Mesenchymal stem cell (in vitro differentiated cells and primary cell): ENCODE measurements at regions not wholly inside any gene's neighbourhood (a gene's known extent, or its start where the extent isn't known, plus 50 kb on each side); places are given as distances from the start of the nearest gene placed in this dataset.

Experiments
- DNase-seq: peaks from one replicate; pipeline ENCODE4 v3.0.0-alpha.2; 2013
- H2AFZ ChIP-seq: one replicate; pipeline ENCODE4 v1.6.1; 2013; ENCODE audit warnings: low read depth, mild to moderate bottlenecking, control low read depth, inconsistent platforms, low read length, moderate library complexity
- H2AK5ac ChIP-seq: 2 replicates; pipeline ENCODE4 v1.6.1; 2013; ENCODE audit warnings: low read length, moderate library complexity, mild to moderate bottlenecking, inconsistent platforms; ENCODE audit not compliant: severe bottlenecking
- H2BK120ac ChIP-seq: one replicate; pipeline ENCODE4 v1.6.1; 2013; ENCODE audit warnings: low read depth, mild to moderate bottlenecking, inconsistent platforms, low read length, moderate library complexity
- H2BK12ac ChIP-seq, 2 experiments: one replicate each; pipeline ENCODE4 v1.6.1; 2013; ENCODE audit warnings: inconsistent platforms in 2 of 2, low read length in 2 of 2, mild to moderate bottlenecking in 2 of 2, moderate library complexity in 2 of 2, control low read depth in 1 of 2
- H2BK15ac ChIP-seq: one replicate; pipeline ENCODE4 v1.6.1; 2013; ENCODE audit warnings: mild to moderate bottlenecking, low read depth, inconsistent platforms; ENCODE audit not compliant: poor library complexity, severe bottlenecking
- H2BK5ac ChIP-seq: 2 replicates; pipeline ENCODE4 v1.6.1; 2013; ENCODE audit warnings: low read depth, mild to moderate bottlenecking, low read length, control low read depth, inconsistent platforms; ENCODE audit not compliant: poor library complexity, severe bottlenecking
- H3K14ac ChIP-seq, 2 experiments: one replicate each; pipeline ENCODE4 v1.6.1; 2013; ENCODE audit warnings: inconsistent platforms in 2 of 2, low read length in 2 of 2, control low read depth in 1 of 2, mild to moderate bottlenecking in 1 of 2, moderate library complexity in 1 of 2
- H3K18ac ChIP-seq, 2 experiments: one replicate each; pipeline ENCODE4 v1.6.1; 2013; ENCODE audit warnings: inconsistent platforms in 2 of 2, low read length in 2 of 2, control low read depth in 1 of 2, low read depth in 1 of 2, mild to moderate bottlenecking in 1 of 2
- H3K23ac ChIP-seq, 2 experiments: one replicate each; pipeline ENCODE4 v1.6.1; 2013; ENCODE audit warnings: inconsistent platforms in 2 of 2, low read length in 2 of 2, mild to moderate bottlenecking in 2 of 2, moderate library complexity in 2 of 2, control low read depth in 1 of 2
- H3K27ac ChIP-seq: 2 replicates; pipeline ENCODE4 v1.5.1; 2013; ENCODE audit warnings: mild to moderate bottlenecking, moderate library complexity, low read length, control low read depth, inconsistent platforms; ENCODE audit not compliant: poor library complexity, severe bottlenecking
- H3K27me3 ChIP-seq, 2 experiments: 2 replicates each; pipeline versions ENCODE4 v1.6.1 to v1.7.0; 2013; ENCODE audit warnings: low read length in 2 of 2, mild to moderate bottlenecking in 2 of 2, moderate library complexity in 2 of 2, control low read depth in 1 of 2, inconsistent platforms in 1 of 2; ENCODE audit not compliant: control insufficient read depth in 1 of 2, insufficient read depth in 1 of 2
- H3K36me3 ChIP-seq, 2 experiments: 2 replicates each; pipeline versions ENCODE4 v1.6.1 to v1.7.0; 2013; ENCODE audit warnings: low read length in 2 of 2, control low read depth in 1 of 2, inconsistent platforms in 1 of 2, low read depth in 1 of 2, mild to moderate bottlenecking in 1 of 2; ENCODE audit not compliant: insufficient read depth in 2 of 2, control insufficient read depth in 1 of 2
- H3K4ac ChIP-seq, 2 experiments: one replicate each; pipeline ENCODE4 v1.6.1; 2013; ENCODE audit warnings: inconsistent platforms in 2 of 2, low read length in 2 of 2, mild to moderate bottlenecking in 2 of 2, moderate library complexity in 2 of 2, control low read depth in 1 of 2, low read depth in 1 of 2
- H3K4me1 ChIP-seq: 2 replicates; pipeline ENCODE4 v1.6.1; 2013; ENCODE audit warnings: low read depth, low read length, control low read depth; ENCODE audit not compliant: control insufficient read depth, insufficient read depth
- H3K4me2 ChIP-seq: 2 replicates; pipeline ENCODE4 v1.6.1; 2013; ENCODE audit warnings: low read length, mild to moderate bottlenecking, inconsistent platforms; ENCODE audit not compliant: poor library complexity, severe bottlenecking
- H3K4me3 ChIP-seq, 2 experiments: 2 replicates each; pipeline versions ENCODE4 v1.5.1 to v1.7.0; 2013; ENCODE audit warnings: low read length in 2 of 2, mild to moderate bottlenecking in 2 of 2, control low read depth in 1 of 2, low read depth in 1 of 2; ENCODE audit not compliant: insufficient read depth in 1 of 2
- H3K79me1 ChIP-seq: replicated peaks from 2 replicates; pipeline ENCODE4 v1.6.1; 2013; ENCODE audit warnings: mild to moderate bottlenecking, control low read depth, low read length, inconsistent platforms; ENCODE audit not compliant: poor library complexity, severe bottlenecking
- H3K9ac ChIP-seq: 2 replicates; pipeline ENCODE4 v1.7.0; 2013; ENCODE audit warnings: mild to moderate bottlenecking, low read length, moderate library complexity
- H3K9me3 ChIP-seq: 2 replicates; pipeline ENCODE4 v1.7.0; 2013; ENCODE audit warnings: mild to moderate bottlenecking, low read length; ENCODE audit not compliant: control insufficient read depth
- H4K8ac ChIP-seq: one replicate; pipeline ENCODE4 v1.6.1; 2013; ENCODE audit warnings: inconsistent platforms, mild to moderate bottlenecking, low read length, moderate library complexity
- H4K91ac ChIP-seq: one replicate; pipeline ENCODE4 v1.6.1; 2013; ENCODE audit warnings: mild to moderate bottlenecking, low read length, inconsistent platforms
- WGBS: methylation state at CpG from one replicate; pipeline ENCODE4 v1.1.7; 2013; ENCODE audit warnings: mixed read lengths; 5-methylcytosine and 5-hydroxymethylcytosine counted together

DNA sequence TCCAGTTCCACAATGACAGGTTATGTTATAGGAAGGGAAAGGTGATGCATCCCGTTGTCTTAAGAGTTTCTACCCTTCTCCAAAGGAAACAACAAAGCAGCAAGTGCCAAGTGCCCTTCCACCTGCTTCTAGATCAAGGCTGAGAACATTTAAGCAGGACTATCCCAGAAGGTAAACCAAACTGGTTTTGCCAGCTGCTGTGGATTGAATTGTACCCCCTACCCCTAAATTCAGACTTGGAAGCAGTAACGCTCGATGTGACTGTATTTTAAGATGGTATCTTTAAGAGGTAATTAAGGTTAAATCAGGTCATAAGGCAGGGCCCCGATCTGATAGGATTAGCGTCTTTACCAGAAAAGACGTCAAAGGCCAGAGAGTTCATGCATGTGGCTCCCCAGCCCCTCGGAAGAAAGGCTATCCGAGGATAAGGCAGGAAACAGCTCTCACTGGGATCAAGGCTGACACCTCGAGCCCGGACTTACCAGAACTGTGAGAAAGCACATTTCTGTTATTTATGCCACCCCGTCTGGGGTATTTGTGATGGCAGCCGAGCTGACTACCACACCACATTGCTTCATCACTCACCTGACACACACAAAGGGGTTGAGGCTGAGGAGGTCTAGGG, 179.1 kb upstream of the RAI14 start:
- H2AFZ ChIP-seq, result no peak overlapping the region
- no peaks in the 10 kb centered on the region for H3K4me1 ChIP-seq
- no peaks in the 10 kb centered on the region for H3K79me1 ChIP-seq
- H3K18ac ChIP-seq, result no peak overlapping the region
- no peak overlapping the region for H3K4ac ChIP-seq
- H3K27me3 ChIP-seq, result peaks cover 0 to 26% of the 10 kb centered on the region in 2 experiments
- H3K27ac ChIP-seq, result no peak overlapping the region
- H2BK12ac ChIP-seq, result no peak overlapping the region
- H3K4me2 ChIP-seq, result no peak overlapping the region
- H4K91ac ChIP-seq, result no peak overlapping the region
- H2BK5ac ChIP-seq, result no peak overlapping the region
- no peak overlapping the region for H3K9ac ChIP-seq
- no peak overlapping the region for H3K4me3 ChIP-seq
- H3K9me3 ChIP-seq, result no peaks in the 10 kb centered on the region
- H2AK5ac ChIP-seq, result no peak overlapping the region
- no peak overlapping the region for H2BK15ac ChIP-seq
- no peak overlapping the region for H3K14ac ChIP-seq
- H3K36me3 ChIP-seq, result no peaks in the 10 kb centered on the region
- H2BK120ac ChIP-seq, result no peak overlapping the region
- no peak overlapping the region for H3K23ac ChIP-seq
- H4K8ac ChIP-seq, result no peak overlapping the region
- no peak for DNase-seq
- WGBS, result 90% methylated on average over 11 of the region's 12 CpGs

DNA sequence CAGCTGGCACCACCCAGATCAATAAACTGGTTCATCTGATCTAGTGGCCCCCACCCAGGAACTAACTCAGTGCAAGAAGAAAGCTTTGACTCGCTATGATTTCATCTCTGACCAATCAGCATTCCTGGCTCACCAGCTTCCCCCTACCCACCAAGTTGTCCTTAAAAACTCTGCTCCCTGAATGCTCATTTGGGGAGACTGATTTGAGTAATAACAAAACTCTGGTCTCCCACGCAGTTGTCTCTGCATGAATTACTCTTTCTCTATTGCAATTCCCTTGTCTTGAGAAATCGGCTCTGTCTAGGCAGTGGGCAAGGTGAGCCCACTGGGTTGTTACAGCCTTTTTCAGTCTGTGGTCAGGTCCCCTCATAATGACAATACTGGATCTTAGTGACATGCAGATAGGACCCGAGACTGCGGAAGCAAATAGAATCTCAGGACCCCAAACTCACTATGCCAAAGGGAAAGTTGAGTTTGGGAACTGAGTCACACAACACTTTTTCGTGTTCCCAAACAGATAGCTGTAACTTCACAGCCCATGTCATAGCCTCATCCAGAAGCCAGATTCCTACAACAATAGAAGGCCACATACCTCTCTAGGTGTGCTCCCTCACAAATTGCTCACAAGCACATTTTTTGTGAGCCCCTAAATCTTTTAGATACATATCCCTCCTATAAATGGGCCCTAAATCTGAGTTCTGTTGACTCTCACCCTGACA, 175.2 kb upstream of the RAI14 start:
- Histone ChIP-seq H3K4me1 (no peaks in the 10 kb centered on the region), H2BK12ac (no peak overlapping the region)
- DNase-seq, result no peak

DNA sequence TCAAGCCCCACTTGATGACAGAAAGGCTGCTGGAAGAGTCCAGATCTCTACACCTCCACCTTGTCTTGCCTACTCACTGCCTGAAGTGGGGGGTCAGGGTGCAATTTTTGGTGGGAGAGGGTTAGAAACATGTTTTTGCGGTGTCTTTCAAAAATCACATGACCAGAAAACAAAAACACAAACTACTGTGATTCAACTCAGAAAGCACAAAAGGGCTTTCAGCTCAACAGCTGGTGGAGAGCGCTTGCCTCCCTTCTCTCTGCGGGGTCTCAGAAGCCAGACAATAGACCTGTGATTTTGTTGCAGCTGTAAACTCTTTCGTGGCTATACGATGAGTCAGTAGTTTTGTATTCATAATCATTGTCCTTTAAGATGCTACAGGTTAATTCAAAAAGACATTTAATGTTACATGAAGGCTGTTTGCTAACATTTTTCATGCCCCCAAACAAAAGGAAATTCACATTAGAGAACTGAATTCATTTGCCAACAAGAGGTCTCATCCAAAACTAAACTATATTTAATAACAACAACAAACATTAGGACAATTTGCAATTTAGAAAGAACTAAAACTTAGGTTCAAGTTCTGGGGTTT, 172.6 kb upstream of the RAI14 start:
- no peak overlapping the region for H4K91ac ChIP-seq
- H3K9ac ChIP-seq, result no peak overlapping the region
- H3K23ac ChIP-seq, result no peak overlapping the region
- H3K4ac ChIP-seq, result no peak overlapping the region
- 72% methylated on average over 1 of the region's 5 CpGs for WGBS
- no peak overlapping the region for H4K8ac ChIP-seq
- H3K4me2 ChIP-seq, result no peak overlapping the region
- H3K27ac ChIP-seq, result no peak overlapping the region
- no peaks in the 10 kb centered on the region for H3K9me3 ChIP-seq
- no peak overlapping the region for H2BK120ac ChIP-seq
- no peak overlapping the region for H3K18ac ChIP-seq
- no peaks in the 10 kb centered on the region for H3K36me3 ChIP-seq
- peaks cover 0 to 6% of the 10 kb centered on the region in 2 experiments for H3K27me3 ChIP-seq
- no peak overlapping the region for H2BK12ac ChIP-seq
- DNase-seq, result no peak
- H3K4me3 ChIP-seq, result no peak overlapping the region
- H3K14ac ChIP-seq, result no peak overlapping the region
- peaks cover 2% of the 10 kb centered on the region for H3K4me1 ChIP-seq
- H3K79me1 ChIP-seq, result no peaks in the 10 kb centered on the region
- H2BK5ac ChIP-seq, result no peak overlapping the region
- peak overlapping the region; percentile 19 for H2AK5ac ChIP-seq
- no peak overlapping the region for H2BK15ac ChIP-seq
- H2AFZ ChIP-seq, result no peak overlapping the region

More for the DNA sequence above, 175.2 kb upstream of the RAI14 start:
- Histone ChIP-seq H2BK15ac (no peak overlapping the region), H3K9me3 (no peaks in the 10 kb centered on the region), H2BK5ac (no peak overlapping the region), H3K27ac (no peak overlapping the region), H3K9ac (no peak overlapping the region), H3K23ac (no peak overlapping the region), H3K4ac (no peak overlapping the region), H3K14ac (no peak overlapping the region), H4K91ac (no peak overlapping the region), H3K4me3 (no peak overlapping the region), H2AK5ac (no peak overlapping the region), H4K8ac (no peak overlapping the region), H3K36me3 (no peaks in the 10 kb centered on the region), H2AFZ (no peak overlapping the region), H2BK120ac (no peak overlapping the region), H3K18ac (no peak overlapping the region), H3K4me2 (no peak overlapping the region), H3K79me1 (no peaks in the 10 kb centered on the region), H3K27me3 (peaks cover 0 to 26% of the 10 kb centered on the region in 2 experiments)
- WGBS, result 83% methylated on average over 6 of the region's 6 CpGs

DNA sequence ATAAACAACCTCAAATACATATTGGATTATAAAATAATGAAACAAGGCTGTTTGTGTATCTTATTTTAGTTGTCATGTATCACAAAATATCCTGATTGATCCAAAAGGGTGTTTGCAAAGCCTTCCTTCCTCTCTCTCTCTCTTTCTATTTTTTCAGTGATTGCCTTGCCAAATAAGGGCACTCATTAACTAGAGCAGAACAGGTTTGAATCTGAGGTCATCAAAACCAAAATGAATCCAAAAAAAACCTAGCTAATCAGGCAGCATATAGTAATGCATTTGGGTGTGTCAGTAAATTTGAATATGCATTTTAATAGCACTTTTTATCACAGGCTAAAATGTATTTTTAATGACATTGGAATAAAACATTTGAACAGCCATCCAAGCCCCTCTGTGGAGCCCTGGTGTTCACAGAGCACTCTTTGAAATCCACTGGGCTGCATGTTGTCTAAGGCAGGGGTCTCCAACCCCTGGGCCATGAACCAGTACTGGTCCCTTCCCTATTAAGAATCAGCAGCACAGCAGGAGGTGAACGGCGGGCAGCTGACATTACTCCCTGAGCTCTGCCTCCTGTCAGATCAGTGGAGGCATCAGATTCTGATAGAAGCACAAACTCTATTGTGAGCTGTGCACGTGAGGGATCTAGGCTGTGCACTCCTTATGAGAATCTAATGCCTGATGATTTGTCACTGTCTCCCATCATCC, 171.8 kb upstream of the RAI14 start:
- Histone ChIP-seq H3K14ac (no peak overlapping the region), H3K4ac (no peak overlapping the region), H2BK12ac (no peak overlapping the region), H2BK5ac (no peak overlapping the region), H3K9me3 (no peaks in the 10 kb centered on the region), H2BK15ac (no peak overlapping the region), H4K8ac (no peak overlapping the region), H3K18ac (no peak overlapping the region), H3K4me2 (no peak overlapping the region), H3K27ac (no peak overlapping the region), H3K79me1 (no peaks in the 10 kb centered on the region), H3K36me3 (no peaks in the 10 kb centered on the region), H2BK120ac (no peak overlapping the region), H3K23ac (no peak overlapping the region), H2AK5ac (no peak overlapping the region), H3K27me3 (no peaks in the 10 kb centered on the region), H3K4me1 (peaks cover 2% of the 10 kb centered on the region), H2AFZ (no peak overlapping the region), H4K91ac (no peak overlapping the region), H3K4me3 (no peak overlapping the region), H3K9ac (no peak overlapping the region)
- no peak for DNase-seq
- 30% methylated on average over 3 of the region's 3 CpGs for WGBS
